ENCODE measurements at regions not wholly inside any gene's neighbourhood (a gene's known extent, or its start where the extent isn't known, plus 50 kb on each side); places are given as distances from the start of the nearest gene placed in this dataset.

GRCh38 chr9:22198681-22199080 is 189.6 kb upstream of the CDKN2B start:
- TF ChIP-seq, protein P1, sequence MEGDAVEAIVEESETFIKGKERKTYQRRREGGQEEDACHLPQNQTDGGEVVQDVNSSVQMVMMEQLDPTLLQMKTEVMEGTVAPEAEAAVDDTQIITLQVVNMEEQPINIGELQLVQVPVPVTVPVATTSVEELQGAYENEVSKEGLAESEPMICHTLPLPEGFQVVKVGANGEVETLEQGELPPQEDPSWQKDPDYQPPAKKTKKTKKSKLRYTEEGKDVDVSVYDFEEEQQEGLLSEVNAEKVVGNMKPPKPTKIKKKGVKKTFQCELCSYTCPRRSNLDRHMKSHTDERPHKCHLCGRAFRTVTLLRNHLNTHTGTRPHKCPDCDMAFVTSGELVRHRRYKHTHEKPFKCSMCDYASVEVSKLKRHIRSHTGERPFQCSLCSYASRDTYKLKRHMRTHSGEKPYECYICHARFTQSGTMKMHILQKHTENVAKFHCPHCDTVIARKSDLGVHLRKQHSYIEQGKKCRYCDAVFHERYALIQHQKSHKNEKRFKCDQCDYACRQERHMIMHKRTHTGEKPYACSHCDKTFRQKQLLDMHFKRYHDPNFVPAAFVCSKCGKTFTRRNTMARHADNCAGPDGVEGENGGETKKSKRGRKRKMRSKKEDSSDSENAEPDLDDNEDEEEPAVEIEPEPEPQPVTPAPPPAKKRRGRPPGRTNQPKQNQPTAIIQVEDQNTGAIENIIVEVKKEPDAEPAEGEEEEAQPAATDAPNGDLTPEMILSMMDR (conservative IDR thresholded peaks at IDR 0.05 in 1 of 2, IDR thresholded peaks at IDR 0.05 in 1 of 2; ENCODE audit: extremely low read depth in 1 of 2, insufficient read depth in 1 of 2, low read depth in 1 of 2, low read length in 2 of 2) = no peak
- no peak for TF ChIP-seq EZH2 (IDR thresholded peaks at IDR 0.05; ENCODE audit: borderline replicate concordance, low read length)
